Liver (tissue), 3 donors: ENCODE measurements at regions not wholly inside any gene's neighbourhood (a gene's known extent, or its start where the extent isn't known, plus 50 kb on each side); places are given as distances from the start of the nearest gene placed in this dataset.

ENCODE experiments used
- CTCF ChIP-seq: fragments of 150-350 bp; IDR thresholded peaks from 2 replicates; pipeline ENCODE4 v1.5.1; 2017; ENCODE audit warnings: improper control_type of control experiment, low read depth, low read length; ENCODE audit not compliant: missing input control
- TAF1 ChIP-seq: conservative IDR thresholded peaks from 2 replicates; pipeline ENCODE4 v1.6.1; 2016; ENCODE audit warnings: antibody characterized with exemption, mild to moderate bottlenecking
- donor health status: healthy.
- donor health status: healthy.

GRCh38 chr6:71033171-71033570, 76.3 kb upstream of the B3GAT2 start:
- no peak for TF ChIP-seq TAF1
- TF ChIP-seq CTCF = no peak
